ENCODE measurements at regions not wholly inside any gene's neighbourhood (a gene's known extent, or its start where the extent isn't known, plus 50 kb on each side); places are given as distances from the start of the nearest gene placed in this dataset.

DNA sequence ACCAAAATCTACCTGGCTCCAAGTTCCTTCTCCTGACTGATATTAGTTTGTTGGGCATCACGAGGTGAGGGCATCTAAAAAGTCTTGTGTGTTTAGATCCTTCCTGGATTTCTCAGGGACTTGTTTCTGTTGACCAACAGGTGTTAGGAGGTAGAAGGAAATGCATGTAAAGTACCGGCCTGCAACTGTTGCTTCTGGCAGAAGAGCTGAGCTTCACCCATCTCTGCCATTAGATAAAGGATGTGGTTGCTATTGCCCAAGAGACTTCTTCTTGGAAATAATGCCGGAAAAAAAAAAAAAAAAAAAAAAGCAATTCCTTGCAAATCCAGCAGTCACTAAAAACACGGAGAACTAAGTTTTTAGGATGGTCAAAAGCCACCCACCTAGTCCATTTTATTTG, 303.1 kb downstream of the CDH26 start:
- DNase-seq (ENCODE audit: insufficient read length, low spot score) (no peak), FAIRE-seq (no peak)
- TF ChIP-seq, protein P1, sequence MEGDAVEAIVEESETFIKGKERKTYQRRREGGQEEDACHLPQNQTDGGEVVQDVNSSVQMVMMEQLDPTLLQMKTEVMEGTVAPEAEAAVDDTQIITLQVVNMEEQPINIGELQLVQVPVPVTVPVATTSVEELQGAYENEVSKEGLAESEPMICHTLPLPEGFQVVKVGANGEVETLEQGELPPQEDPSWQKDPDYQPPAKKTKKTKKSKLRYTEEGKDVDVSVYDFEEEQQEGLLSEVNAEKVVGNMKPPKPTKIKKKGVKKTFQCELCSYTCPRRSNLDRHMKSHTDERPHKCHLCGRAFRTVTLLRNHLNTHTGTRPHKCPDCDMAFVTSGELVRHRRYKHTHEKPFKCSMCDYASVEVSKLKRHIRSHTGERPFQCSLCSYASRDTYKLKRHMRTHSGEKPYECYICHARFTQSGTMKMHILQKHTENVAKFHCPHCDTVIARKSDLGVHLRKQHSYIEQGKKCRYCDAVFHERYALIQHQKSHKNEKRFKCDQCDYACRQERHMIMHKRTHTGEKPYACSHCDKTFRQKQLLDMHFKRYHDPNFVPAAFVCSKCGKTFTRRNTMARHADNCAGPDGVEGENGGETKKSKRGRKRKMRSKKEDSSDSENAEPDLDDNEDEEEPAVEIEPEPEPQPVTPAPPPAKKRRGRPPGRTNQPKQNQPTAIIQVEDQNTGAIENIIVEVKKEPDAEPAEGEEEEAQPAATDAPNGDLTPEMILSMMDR (IDR thresholded peaks at IDR 0.05; ENCODE audit: insufficient read depth, missing control alignments): no peak

DNA sequence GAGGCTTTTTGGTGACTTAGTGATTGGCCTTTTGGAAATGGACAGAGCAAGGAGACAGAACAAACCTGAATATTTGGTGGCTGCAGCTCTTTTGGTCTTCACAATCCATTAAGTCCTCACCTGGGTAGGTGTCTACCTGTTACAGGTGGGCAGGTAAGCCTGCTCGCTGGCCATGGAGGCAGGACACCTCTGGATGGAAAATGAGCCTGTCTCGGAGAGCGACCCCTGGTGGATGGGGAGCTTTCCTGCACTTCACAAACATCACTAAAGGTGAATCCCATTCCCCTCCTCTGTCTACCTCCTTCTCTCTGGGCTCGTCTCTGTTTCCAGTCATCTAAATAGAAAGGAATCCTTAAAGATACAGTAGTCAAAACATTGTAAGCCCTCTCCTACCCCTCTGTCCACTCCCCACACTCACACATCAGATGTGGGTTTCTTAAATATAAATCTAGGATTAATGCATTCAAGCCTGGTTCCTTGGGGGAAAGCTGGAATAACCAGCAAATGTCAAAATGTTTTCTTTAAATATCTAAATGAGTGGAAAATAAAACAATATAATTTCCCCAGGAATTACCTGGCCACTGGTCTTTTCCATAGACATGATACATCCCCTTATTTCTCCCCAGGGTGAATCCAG, 304.9 kb downstream of the CDH26 start:
- TF ChIP-seq, protein P1 (IDR thresholded peaks at IDR 0.05; ENCODE audit: insufficient read depth, missing control alignments): peak; percentile 48
- DNase-seq (ENCODE audit: insufficient read length, low spot score): no peak
- FAIRE-seq: no peak

DNA sequence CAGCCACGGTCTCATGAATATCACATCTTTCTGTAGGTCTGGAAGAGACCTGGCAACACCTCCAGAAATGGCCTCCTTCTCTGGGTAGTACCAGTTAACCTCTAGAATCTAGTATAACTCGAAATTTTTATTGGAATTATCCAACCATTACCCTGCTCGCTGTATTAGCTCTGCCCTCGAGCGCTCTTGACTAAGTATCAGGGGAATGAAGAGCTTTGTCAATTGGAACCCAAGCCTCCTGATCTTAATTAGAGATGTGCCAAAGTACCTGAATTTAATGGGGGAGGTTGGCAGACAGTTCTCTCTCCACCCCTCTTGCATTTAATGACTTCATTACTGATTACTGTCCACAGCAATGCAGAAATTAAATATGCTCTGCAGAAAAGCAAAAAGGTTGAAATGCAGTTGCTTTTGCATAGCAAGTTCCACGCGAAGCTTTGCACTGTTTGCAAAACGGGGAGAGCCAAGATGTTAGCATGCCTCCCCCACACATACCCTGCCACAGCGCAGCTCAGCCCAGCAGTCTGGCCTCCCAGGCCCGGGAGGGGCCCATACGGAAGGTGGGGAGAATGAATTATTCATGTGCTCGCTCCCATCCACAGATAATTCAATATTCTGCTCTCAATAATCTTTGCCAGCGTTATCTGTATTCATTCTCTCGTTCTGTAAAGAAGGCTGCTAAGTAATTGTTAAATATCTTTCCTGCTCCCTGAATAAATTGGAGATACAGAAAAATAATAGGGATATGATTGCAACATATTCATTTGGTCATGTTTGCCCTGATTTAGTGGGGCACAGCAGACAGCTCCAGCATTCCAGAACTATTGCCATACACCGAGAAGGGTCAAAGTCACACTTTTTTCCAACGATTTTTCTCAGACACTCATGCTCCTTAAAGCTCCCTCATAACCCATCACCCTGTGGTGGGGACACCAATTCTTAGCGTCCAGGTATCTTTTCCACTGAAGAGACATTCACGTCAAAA, 305.8 kb downstream of the CDH26 start:
- TF ChIP-seq, protein P1 (IDR thresholded peaks at IDR 0.05; ENCODE audit: insufficient read depth, missing control alignments): no peak
- FAIRE-seq: no peak
- DNase-seq (ENCODE audit: insufficient read length, low spot score): no peak

DNA sequence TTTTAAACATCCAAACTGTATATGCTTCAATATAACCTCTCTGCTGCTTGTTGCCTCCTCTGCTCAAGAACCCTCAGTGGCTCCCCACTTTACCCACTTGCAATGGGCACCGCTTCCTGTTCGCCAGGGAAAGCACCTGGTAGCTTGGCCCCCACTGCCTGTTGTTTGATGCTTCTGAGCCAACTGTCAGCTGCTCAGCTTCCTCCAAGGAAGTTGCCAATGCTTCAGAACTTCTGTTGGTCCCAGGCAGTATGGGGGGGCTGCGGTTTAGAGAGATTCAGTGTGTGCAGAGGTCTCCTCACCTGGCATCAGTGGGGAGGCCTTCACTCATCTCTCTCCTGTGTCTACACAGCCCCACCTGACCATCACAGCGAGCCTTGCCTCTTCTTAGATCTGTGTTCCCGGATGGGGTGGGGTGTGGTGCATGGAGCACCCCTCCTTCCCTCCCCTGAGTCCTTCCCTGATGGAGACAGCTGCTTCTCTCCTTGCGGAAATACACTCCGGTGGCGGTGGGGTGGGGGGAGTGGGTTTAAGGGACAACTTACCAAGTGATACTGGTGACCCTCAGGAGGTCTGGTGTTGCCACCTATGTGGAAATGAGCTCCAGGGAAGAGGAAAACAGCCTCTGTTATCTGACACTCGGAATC, 308.1 kb downstream of the CDH26 start:
- no peak for DNase-seq (ENCODE audit: insufficient read length, low spot score)
- TF ChIP-seq, protein P1 (IDR thresholded peaks at IDR 0.05; ENCODE audit: insufficient read depth, missing control alignments): no peak
- no peak for FAIRE-seq

DNA sequence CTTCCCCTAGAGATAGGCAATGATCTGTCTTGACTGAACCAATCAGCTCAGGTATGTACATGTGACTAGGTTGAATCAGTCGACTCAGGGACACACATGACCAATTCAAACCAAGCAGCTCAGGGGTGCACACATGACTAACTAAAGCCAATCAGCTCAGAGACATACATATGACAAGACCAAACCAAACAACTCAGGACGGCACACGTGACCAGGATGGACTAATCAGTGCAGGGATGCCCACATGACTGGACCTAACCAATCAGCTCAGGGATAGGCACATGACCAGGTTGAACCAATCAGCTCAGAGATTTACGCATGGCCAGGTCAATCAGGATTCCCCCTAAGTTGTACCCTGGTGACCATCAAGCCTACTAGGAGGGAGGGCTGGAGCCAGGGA, 310.3 kb downstream of the CDH26 start:
- no peak for FAIRE-seq

DNA sequence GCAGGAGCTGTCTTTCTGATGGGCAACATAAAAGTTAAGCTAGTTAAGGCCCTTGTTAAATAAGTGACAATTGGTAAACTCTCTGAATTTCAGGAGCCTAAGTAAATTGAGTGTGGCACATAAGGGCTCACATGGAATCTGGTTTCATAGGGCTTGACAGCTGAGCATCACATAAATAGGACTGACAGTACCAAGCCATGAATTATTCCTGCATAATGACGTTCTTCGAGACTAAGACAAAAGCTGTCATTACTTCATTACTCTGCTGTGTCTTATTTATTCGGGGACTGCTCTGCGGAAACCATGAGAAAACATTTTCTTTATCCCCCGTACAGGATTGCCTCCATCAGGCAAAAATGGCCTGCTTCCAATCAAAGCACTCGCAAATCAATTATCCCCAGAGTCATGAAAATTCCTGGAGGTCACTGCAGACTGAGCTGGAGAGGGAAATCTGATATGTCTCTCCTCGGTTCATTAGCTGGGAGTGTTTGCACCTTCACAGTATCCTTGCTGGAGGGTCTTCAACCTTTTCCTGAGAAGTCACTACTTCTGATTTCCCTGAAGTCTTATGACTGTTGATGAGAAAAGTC, 311.4 kb downstream of the CDH26 start:
- no peak for DNase-seq (ENCODE audit: insufficient read length, low spot score)
- TF ChIP-seq, protein P1 (IDR thresholded peaks at IDR 0.05; ENCODE audit: insufficient read depth, missing control alignments): no peak
- no peak for FAIRE-seq

More for the DNA sequence above, 310.3 kb downstream of the CDH26 start:
- TF ChIP-seq, protein P1 (IDR thresholded peaks at IDR 0.05; ENCODE audit: insufficient read depth, missing control alignments): no peak
- no peak for DNase-seq (ENCODE audit: insufficient read length, low spot score)

Data from D721Med (cell line).